NB4 (cell line): ENCODE measurements at regions not wholly inside any gene's neighbourhood (a gene's known extent, or its start where the extent isn't known, plus 50 kb on each side); places are given as distances from the start of the nearest gene placed in this dataset.
"Not testable (repeated sequence)": the region's sequence is repeated elsewhere in the genome, so short reads cannot be mapped to it uniquely, and the experiment has no call there.

ENCODE experiments used
- DNase-seq: peaks from one replicate; pipeline ENCODE4 v3.0.0; 2010; ENCODE audit warnings: low read depth
- H3K4me3 ChIP-seq: one replicate; pipeline ENCODE4 v1.5.1; 2011; ENCODE audit warnings: mild to moderate bottlenecking, low read depth, low read length, moderate library complexity
- MYC ChIP-seq: IDR thresholded peaks from 2 replicates; pipeline ENCODE4 v1.6.1; 2011; ENCODE audit warnings: low read depth, low read length
- POLR2A ChIP-seq: IDR thresholded peaks from 2 replicates; pipeline ENCODE4 v1.6.1; 2011; ENCODE audit warnings: mild to moderate bottlenecking; ENCODE audit not compliant: insufficient read length; ENCODE audit errors: extremely low read depth
- TF ChIP-seq, protein P1 (sequence below): IDR thresholded peaks from 2 replicates; pipeline ENCODE4 v1.6.1; 2011; ENCODE audit warnings: low read depth, low read length
- TF ChIP-seq, protein P2 (sequence below): IDR thresholded peaks from one replicate; pipeline ENCODE4 v1.5.1; 2012; ENCODE audit warnings: low read depth, low read length

DNA sequence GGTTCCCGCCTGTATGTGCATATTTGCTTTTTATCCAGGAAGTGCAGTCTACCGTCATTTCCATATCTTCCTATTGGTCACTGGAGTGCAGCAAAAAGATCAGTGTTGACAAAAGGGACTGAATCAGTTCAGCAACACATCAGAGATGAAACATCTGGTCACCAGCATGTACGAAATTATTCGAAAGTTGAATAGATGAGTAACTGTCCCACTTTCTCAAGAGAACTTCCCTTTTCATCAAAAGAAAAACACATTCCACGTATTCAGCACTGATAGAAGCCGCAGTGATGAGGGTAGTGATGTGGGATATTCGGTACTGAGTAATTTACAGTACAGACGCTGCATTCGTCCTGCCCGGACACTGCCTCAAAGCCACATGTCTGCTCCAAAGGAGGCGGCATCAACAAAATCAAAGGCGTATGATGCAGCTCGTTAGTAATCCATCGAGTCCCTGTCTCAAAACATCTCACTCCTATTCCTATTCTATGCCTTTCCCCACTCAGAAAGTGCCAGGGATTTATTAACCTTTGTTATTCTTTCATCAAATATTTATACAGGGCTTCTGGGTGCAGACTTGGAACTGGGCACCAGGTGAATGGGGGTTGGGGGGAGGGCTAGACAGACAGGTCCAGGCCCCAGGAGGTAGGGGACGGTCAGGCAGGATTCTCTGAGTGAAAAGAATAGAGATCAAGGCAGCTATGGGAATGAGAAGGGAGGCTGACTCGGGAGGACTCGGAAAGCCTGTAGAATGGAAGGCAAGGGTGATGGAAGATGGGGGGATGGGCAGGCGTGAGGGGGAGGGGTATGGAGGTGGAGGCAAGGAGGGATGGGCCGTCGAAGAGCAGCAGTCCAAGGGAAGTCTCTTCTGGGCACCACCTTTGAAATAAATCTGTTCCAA is 79.5 kb upstream of the SLC45A1 start:
- H3K4me3 ChIP-seq: no peak overlapping the region
- no peak for DNase-seq
- TF ChIP-seq POLR2A (no peak), MYC (no peak)
- TF ChIP-seq, protein P1, sequence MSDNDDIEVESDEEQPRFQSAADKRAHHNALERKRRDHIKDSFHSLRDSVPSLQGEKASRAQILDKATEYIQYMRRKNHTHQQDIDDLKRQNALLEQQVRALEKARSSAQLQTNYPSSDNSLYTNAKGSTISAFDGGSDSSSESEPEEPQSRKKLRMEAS: no peak
- TF ChIP-seq, protein P2, sequence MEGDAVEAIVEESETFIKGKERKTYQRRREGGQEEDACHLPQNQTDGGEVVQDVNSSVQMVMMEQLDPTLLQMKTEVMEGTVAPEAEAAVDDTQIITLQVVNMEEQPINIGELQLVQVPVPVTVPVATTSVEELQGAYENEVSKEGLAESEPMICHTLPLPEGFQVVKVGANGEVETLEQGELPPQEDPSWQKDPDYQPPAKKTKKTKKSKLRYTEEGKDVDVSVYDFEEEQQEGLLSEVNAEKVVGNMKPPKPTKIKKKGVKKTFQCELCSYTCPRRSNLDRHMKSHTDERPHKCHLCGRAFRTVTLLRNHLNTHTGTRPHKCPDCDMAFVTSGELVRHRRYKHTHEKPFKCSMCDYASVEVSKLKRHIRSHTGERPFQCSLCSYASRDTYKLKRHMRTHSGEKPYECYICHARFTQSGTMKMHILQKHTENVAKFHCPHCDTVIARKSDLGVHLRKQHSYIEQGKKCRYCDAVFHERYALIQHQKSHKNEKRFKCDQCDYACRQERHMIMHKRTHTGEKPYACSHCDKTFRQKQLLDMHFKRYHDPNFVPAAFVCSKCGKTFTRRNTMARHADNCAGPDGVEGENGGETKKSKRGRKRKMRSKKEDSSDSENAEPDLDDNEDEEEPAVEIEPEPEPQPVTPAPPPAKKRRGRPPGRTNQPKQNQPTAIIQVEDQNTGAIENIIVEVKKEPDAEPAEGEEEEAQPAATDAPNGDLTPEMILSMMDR: no peak

DNA sequence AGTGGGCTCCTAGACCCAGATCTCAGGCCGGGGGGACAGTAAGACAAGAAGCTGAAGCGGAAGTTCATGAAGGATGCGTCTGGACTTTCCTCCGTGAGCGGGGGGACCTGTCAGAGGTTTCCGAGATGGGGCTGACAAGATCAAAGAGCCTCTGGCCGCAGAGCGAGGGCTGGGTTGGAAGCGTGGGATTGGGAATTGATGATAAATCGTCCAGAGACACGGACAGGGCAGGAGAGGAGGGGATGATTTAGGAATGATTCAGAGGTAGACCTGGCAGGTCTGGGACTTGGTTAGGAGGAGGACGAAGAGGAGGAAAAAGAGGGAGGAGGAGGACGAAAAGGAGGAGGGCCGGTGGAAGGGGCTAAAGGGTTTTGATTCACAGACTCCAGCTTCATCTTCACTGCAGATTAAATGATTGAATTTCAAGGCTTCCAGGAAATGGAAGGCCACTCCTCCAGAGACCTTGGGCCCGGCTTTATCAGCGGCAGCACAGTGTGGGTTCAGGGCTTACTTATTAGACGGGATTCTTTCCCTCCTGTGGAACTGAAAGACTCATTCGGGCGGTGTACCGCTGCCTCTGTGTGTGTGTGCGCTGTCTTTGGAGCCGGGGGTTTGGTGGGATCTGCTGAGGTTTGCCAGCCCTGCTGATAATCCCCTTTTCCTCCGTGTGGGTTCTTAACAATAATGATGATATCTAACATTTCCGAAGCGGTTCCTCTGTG is 85.7 kb upstream of the SLC45A1 start:
- TF ChIP-seq, protein P2: no peak
- no peak for TF ChIP-seq MYC
- TF ChIP-seq, protein P1: no peak
- no peak for TF ChIP-seq POLR2A
- no peak overlapping the region for H3K4me3 ChIP-seq
- no peak for DNase-seq

DNA sequence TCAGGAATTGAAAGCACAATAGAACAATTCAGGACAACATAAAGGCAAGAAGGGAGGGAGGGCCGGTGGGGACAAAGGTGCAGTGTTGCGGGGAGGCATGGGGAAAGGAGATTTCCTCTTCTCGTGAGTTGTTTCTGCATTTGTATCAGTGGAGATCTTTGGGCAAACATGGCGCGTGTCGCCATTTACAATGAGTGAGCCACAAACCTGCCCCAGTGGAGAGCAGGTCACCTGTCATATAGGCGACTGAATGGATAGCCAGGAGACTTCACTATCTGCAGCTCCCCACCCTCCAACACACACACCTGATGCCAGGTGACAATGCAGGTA is 87.7 kb upstream of the SLC45A1 start:
- H3K4me3 ChIP-seq: no peak overlapping the region
- TF ChIP-seq, protein P1: no peak
- TF ChIP-seq POLR2A: no peak
- TF ChIP-seq, protein P2: no peak
- no peak for DNase-seq

DNA sequence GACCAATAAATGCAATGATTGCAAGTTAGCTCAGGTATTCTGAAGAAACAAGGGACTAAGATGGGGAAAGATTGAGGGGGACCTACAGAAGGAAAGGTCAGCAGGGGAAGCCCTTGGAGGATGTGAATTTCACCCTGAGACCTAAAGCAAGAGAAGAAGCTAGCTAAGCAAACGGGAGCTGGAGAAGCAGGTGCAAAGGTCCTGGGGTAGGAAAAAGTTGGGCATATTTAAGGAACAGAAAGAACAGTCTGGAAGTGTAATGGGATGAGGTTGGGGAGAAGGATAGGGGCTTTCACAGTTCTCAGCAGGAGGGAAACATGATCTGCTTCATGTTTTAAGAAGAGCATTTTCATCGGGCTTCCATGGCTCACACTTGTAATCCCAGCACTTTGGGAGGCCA is 89.7 kb upstream of the SLC45A1 start:
- TF ChIP-seq MYC (no peak), POLR2A (no peak)
- TF ChIP-seq, protein P1: no peak
- TF ChIP-seq, protein P2: no peak
- DNase-seq: no peak
- H3K4me3 ChIP-seq: no peak overlapping the region

DNA sequence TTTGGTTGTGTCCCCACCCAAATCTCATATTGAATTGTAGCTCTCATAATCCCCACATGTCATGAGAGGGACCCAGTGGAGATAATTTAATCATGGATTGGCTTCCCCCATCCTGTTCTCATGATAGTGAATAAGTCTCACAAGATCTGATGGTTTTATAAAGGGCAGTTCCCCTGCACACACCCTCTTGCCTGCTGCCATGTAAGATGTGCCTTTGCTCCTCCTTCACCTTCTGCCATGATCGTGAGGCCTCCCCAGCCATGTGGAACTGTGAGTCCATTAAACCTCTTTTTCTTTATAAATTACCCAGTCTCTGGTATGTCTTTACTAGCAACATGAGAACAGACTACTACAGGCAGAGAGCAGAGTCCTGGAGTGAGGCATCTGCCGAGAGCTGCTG is 90.2 kb upstream of the SLC45A1 start:
- H3K4me3 ChIP-seq: not testable (repeated sequence)

DNA sequence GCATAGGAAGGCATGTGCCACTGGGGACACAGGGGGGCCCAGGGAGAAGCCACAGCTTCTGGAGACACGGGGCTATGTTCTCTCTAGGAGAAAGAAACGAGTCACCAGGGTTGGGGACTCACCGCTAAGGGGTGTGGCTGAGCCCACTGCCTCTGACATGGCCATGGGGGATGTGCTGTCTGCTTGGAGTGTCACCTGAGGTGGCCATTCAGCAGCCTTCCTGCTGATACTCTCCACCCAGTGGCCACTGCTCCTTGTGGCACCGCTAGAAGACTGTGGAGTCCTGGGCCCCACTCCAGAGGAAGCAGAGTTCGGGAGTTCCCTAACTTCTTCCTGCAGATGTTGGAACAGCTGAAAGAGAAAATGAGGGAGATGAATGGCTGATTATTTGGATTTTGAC is 91.2 kb upstream of the SLC45A1 start:
- no peak overlapping the region for H3K4me3 ChIP-seq
- no peak for DNase-seq
- TF ChIP-seq POLR2A: no peak
- TF ChIP-seq, protein P1: no peak
- TF ChIP-seq MYC: no peak
- TF ChIP-seq, protein P2: no peak

More for the DNA sequence above, 90.2 kb upstream of the SLC45A1 start:
- DNase-seq: not testable (repeated sequence)

DNA sequence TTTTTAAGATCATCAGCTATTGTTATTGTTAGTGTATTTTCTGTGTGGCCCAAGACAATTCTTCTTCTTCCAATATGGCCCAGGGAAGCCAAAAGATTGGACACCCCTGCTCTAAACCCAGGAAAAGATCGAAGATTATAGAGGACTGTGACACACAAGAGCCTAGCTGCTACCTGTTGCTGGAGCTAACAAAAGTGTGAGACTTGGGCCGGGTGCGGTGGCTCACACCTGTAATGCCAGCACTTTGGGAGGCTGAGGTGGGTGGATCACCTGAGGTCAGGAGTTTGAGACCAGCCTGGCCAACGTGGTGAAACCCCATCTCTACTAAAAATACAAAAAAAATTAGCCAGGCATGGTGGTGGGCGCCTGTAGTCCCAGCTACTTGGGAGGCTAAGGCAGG is 91.9 kb upstream of the SLC45A1 start:
- DNase-seq, H3K4me3 ChIP-seq: not testable (repeated sequence)
